ENCODE measurements at regions not wholly inside any gene's neighbourhood (a gene's known extent, or its start where the extent isn't known, plus 50 kb on each side); places are given as distances from the start of the nearest gene placed in this dataset.

DNA sequence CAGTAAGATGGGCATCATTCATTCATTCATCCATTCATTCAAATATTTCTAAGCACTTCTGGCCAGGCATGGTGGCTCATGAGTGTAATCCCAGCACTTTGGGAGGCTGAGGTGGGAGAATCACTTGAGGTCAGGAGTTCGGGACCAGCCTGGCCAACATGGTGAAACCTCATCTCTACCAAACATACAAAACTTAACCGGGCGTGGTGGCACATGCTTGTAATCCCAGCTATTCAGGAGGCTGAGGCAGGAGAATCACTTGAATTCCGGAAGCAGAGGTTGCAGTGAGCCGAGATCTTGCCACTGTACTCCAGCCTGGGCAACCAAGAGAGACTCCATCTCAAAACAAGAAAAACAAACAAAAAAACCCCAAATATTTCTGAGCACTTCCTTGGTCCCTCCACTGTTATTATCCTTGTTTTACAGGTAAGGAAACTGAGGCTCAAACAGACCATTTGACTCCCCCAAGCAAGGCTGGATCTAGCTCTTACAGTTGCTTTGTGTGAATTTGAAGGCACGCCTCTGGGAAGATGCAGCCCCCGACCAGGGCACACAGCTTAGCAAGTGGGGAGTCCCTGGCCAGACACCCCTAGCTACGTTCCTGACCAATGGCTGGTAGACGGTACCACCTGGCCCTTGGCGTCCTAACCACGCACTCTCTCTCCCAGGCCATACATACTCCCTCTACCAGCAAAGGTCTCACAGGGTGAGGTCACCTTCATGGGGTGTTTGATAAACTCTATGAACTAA, 50.6 kb upstream of the ODC1 start:
- Histone ChIP-seq H3K27ac (ENCODE audit: extremely low read depth, low read depth, low read length) (no peak overlapping the region), H3K9ac (ENCODE audit: insufficient read depth in 1 of 2, low read depth in 2 of 2, low read length in 2 of 2) (no peak overlapping the region)
- no TSS peak for BruUV-seq (replicated peaks)

More for the DNA sequence above, 50.6 kb upstream of the ODC1 start:
- H3K4me1 ChIP-seq (replicated peaks in 1 of 2; ENCODE audit: control insufficient read depth in 2 of 2, insufficient read depth in 2 of 2, low read length in 2 of 2) = peaks cover 0 to 23% of the 10 kb centered on the region in 2 experiments; a peak in 2 of 5 replicates
- DNase-seq (ENCODE audit: extremely low read depth in 1 of 4, low spot score in 3 of 4) (no peak), ATAC-seq (no peak), FAIRE-seq (no peak)
- H3K27me3 ChIP-seq (ENCODE audit: control insufficient read depth in 2 of 2, insufficient read depth in 2 of 2, low read length in 2 of 2) = peaks cover 68 to 90% of the 10 kb centered on the region in 2 experiments
- intact Hi-C loops (cut with micrococcal nuclease) (no loop called here), in situ Hi-C loops (cut with MboI) (no loop called here)
- H3K36me3 ChIP-seq (ENCODE audit: control insufficient read depth, insufficient read depth, low read length) = no peaks in the 10 kb centered on the region
- WGBS (ENCODE audit: insufficient coverage, low coverage, missing lambda C conversion rate) = 20% methylated on average over 11 of the region's 11 CpGs
- H2AFZ ChIP-seq (ENCODE audit: low read depth, low read length) = no peak overlapping the region; the same call in 1 of the 2 replicates
- no peaks in the 10 kb centered on the region for H3K79me2 ChIP-seq (ENCODE audit: control insufficient read depth, insufficient read depth, low read length)
- no peaks in the 10 kb centered on the region for H3K9me1 ChIP-seq (ENCODE audit: control insufficient read depth, insufficient read depth, low read length)
- peaks cover 24% of the 10 kb centered on the region; the same call in 1 of the 2 replicates for H4K20me1 ChIP-seq (replicated peaks; ENCODE audit: control insufficient read depth, insufficient read depth, low read length)
- no peaks in the 10 kb centered on the region for H3K9me3 ChIP-seq (replicated peaks; ENCODE audit: control insufficient read depth, insufficient read depth, low read depth, low read length)
- H3K4me3 ChIP-seq = no peak overlapping the region
- TF ChIP-seq, protein P1, sequence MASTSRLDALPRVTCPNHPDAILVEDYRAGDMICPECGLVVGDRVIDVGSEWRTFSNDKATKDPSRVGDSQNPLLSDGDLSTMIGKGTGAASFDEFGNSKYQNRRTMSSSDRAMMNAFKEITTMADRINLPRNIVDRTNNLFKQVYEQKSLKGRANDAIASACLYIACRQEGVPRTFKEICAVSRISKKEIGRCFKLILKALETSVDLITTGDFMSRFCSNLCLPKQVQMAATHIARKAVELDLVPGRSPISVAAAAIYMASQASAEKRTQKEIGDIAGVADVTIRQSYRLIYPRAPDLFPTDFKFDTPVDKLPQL (IDR thresholded peaks at IDR 0.05; ENCODE audit: extremely low read depth, insufficient read length) = no peak
- TF ChIP-seq TSC22D4 (tag; IDR thresholded peaks at IDR 0.05) (no peak), RBM17 (IDR thresholded peaks at IDR 0.05; ENCODE audit: borderline replicate concordance, low read depth, low read length) (no peak), GABPB2 (CRISPR knock-in tag; conservative IDR thresholded peaks at IDR 0.05) (no peak), PHTF2 (CRISPR knock-in tag; IDR thresholded peaks at IDR 0.05) (no peak), CCNT2 (IDR thresholded peaks at IDR 0.05; ENCODE audit: borderline replicate concordance, extremely low read depth, insufficient read length, low read depth, low read length) (no peak)
- no peak overlapping the region for H3K4me2 ChIP-seq (ENCODE audit: insufficient read depth, low read length)
- CTCF ChIA-PET (ENCODE audit: low intra/inter-chr PET ratio) = no interaction called here
- POLR2A ChIA-PET = interaction anchor here (0.6 to 1.9 kb wide), 2 partner anchors 16 to 395 kb away, joined by 3 to 6 read pairs; no protein-coding TSS in a partner anchor
